ENCODE measurements at regions not wholly inside any gene's neighbourhood (a gene's known extent, or its start where the extent isn't known, plus 50 kb on each side); places are given as distances from the start of the nearest gene placed in this dataset.

DNA sequence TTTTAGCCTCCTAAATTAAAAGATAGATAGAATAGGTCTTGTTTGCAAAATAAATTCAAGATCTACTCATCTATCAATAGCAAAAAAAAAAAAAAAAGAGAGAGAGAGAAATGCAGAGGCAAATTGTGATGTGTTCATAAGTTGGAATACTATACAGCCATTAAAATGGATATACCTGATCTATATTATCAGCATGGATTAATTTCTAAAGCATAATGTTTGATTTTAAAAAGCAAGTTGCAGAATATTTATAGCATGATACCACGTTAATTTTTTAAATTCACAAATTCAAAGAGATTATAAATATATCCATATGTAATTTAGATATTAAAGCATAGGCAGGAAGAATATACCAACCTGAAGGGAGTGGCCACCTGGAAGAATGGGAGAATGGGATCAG, 114.9 kb upstream of the PTPRT start:
- DNase-seq = no peak
- TF ChIP-seq, protein P1, sequence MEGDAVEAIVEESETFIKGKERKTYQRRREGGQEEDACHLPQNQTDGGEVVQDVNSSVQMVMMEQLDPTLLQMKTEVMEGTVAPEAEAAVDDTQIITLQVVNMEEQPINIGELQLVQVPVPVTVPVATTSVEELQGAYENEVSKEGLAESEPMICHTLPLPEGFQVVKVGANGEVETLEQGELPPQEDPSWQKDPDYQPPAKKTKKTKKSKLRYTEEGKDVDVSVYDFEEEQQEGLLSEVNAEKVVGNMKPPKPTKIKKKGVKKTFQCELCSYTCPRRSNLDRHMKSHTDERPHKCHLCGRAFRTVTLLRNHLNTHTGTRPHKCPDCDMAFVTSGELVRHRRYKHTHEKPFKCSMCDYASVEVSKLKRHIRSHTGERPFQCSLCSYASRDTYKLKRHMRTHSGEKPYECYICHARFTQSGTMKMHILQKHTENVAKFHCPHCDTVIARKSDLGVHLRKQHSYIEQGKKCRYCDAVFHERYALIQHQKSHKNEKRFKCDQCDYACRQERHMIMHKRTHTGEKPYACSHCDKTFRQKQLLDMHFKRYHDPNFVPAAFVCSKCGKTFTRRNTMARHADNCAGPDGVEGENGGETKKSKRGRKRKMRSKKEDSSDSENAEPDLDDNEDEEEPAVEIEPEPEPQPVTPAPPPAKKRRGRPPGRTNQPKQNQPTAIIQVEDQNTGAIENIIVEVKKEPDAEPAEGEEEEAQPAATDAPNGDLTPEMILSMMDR (IDR thresholded peaks at IDR 0.05) = no peak
- Mint-ChIP-seq H3K36me3 (ENCODE audit: low read depth) (no peaks in the 10 kb centered on the region), H3K27me3 (peaks cover 1% of the 10 kb centered on the region), H3K4me3 (no peak overlapping the region), H3K27ac (no peak overlapping the region), H3K4me1 (ENCODE audit: low read depth) (no peaks in the 10 kb centered on the region), H3K9me3 (peaks cover 6% of the 10 kb centered on the region)
- ATAC-seq = no peak
- ChIA-PET POLR2A (no interaction called here), CTCF (no interaction called here)
- intact Hi-C loops (cut with micrococcal nuclease) = no loop called here

DNA sequence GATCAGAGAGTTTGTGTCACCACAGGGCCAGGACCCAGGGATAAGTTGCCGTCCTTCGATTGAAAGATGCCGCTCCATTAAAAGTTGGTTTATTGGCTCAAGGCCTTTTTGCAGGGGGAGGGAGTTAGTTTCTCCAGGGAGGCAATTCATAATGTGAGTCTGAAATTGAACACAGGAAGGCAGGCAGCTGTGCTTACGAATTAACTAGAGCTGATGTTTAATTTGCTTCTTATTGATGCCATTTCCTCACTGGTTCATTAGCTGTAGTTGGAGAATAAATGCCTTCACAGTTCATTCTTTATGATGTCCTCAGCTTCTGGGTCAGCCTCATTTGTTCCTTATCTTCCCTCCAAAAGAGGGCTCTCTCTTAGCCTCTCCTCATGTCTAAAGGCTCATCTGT, 113.2 kb upstream of the PTPRT start:
- ChIA-PET POLR2A (no interaction called here), CTCF (no interaction called here)
- DNase-seq (no peak), ATAC-seq (no peak)
- no peaks in the 10 kb centered on the region for H3K36me3 Mint-ChIP-seq (ENCODE audit: low read depth)
- no peak overlapping the region for H3K27ac Mint-ChIP-seq
- H3K4me3 Mint-ChIP-seq = no peak overlapping the region
- peaks cover 1% of the 10 kb centered on the region for H3K27me3 Mint-ChIP-seq
- H3K4me1 Mint-ChIP-seq (ENCODE audit: low read depth) = no peaks in the 10 kb centered on the region
- H3K9me3 Mint-ChIP-seq = peaks cover 1% of the 10 kb centered on the region
- TF ChIP-seq, protein P1 (IDR thresholded peaks at IDR 0.05) = no peak
- intact Hi-C loops (cut with micrococcal nuclease) = no loop called here

DNA sequence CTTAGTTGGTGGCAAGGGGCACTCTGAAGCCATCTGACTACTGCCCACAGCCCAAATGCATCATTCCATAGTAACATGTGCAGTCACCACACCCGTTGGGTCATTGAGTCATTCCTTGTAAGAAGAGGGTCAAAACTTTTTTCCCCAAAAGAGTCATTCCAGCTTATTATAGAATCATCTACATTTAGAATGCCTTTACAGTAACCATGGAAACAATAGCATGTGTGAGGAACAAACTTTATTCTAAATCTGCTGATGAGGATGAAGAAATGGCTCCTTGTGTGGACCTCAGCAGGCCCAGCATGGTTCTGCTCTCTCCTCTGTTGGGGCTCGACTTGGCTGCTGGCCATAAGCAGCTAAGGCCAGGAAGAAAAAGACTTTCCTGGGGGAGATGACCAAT, 111.2 kb upstream of the PTPRT start:
- POLR2A ChIA-PET = no interaction called here
- Mint-ChIP-seq H3K27ac (no peak overlapping the region), H3K4me3 (no peak overlapping the region), H3K9me3 (no peaks in the 10 kb centered on the region), H3K4me1 (ENCODE audit: low read depth) (no peaks in the 10 kb centered on the region), H3K27me3 (no peaks in the 10 kb centered on the region), H3K36me3 (ENCODE audit: low read depth) (no peaks in the 10 kb centered on the region)
- TF ChIP-seq, protein P1 (IDR thresholded peaks at IDR 0.05) = no peak
- ATAC-seq (no peak), DNase-seq (no peak)
- CTCF ChIA-PET = interaction anchor here (0.7 kb wide), 1 partner anchor 62 kb away, joined by 3 read pairs; no protein-coding TSS in a partner anchor
- intact Hi-C loops (cut with micrococcal nuclease) = no loop called here

DNA sequence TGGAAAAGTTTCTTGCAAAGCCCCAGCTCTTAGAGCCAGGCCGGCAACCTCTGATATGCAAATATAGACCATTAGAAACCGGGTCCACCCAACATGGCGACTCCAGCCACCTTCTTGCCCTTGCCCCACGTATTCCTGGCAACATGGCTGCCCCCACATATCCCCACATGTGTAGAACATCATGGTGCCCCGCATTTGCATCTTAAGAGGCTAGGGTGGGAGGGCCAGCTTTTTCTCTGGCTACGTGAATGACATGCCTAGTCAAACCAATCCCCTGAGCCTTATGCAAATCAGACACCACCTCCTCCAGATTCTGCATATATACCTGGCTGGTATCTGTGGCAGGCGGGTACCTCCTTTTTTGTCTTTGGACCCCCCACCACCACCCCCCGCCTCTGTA, 106.1 kb upstream of the PTPRT start:
- H3K4me1 Mint-ChIP-seq (ENCODE audit: low read depth) = no peaks in the 10 kb centered on the region

DNA sequence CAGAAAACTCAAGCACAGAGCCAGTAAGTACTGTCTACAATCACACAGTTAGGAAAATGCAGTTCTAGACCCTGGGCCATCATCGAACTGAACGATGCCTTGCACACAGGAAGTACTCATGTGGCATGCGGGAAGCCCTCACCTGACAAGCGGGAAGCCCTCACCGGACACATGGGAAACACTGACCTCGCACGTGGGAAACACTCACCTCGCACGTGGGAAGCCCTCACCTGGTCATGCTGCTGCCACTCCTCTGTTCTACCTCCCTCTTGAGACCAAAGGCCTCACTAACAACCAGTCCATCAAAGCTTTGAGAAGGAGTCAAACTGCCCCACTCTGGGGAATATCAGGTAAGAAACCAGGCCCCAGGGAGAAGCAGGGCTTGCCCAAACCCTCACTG, 105.6 kb upstream of the PTPRT start:
- ChIA-PET POLR2A (no interaction called here), CTCF (no interaction called here)
- intact Hi-C loops (cut with micrococcal nuclease) = no loop called here
- Mint-ChIP-seq H3K4me1 (ENCODE audit: low read depth) (no peaks in the 10 kb centered on the region), H3K36me3 (ENCODE audit: low read depth) (no peaks in the 10 kb centered on the region), H3K27me3 (peaks cover 4% of the 10 kb centered on the region), H3K27ac (no peak overlapping the region), H3K9me3 (no peaks in the 10 kb centered on the region), H3K4me3 (no peak overlapping the region)
- TF ChIP-seq, protein P1 (IDR thresholded peaks at IDR 0.05) = no peak
- DNase-seq = no peak
- no peak for ATAC-seq

More for the DNA sequence above, 106.1 kb upstream of the PTPRT start:
- no peak for ATAC-seq
- Mint-ChIP-seq H3K9me3 (no peaks in the 10 kb centered on the region), H3K36me3 (ENCODE audit: low read depth) (no peaks in the 10 kb centered on the region), H3K27ac (no peak overlapping the region), H3K4me3 (no peak overlapping the region), H3K27me3 (peaks cover 4% of the 10 kb centered on the region)
- ChIA-PET CTCF (no interaction called here), POLR2A (no interaction called here)
- no peak for DNase-seq
- TF ChIP-seq, protein P1 (IDR thresholded peaks at IDR 0.05) = no peak
- intact Hi-C loops (cut with micrococcal nuclease) = no loop called here

Data from activated CD8-positive, alpha-beta T cell treated with anti-CD3 and anti-CD28 coated beads for 36 hours (primary cell).